HepG2 (cell line): ENCODE measurements at regions not wholly inside any gene's neighbourhood (a gene's known extent, or its start where the extent isn't known, plus 50 kb on each side); places are given as distances from the start of the nearest gene placed in this dataset.
"Not testable (repeated sequence)": the region's sequence is repeated elsewhere in the genome, so short reads cannot be mapped to it uniquely, and the experiment has no call there.

ENCODE experiments used
- ATAC-seq: fragments of 200-7000 bp; cut with Tn5 transposase; 3 replicates; pipeline ENCODE4 v1.9.1; 2020; ENCODE audit warnings: mild to moderate bottlenecking, moderate library complexity
- BruUV-seq: library from RNA; stranded (reverse); fragments of 400-500 nt; replicated peaks from 2 replicates; lab custom pipeline; 2021; lab: Mats Ljungman, UMichigan
- CTCF ChIA-PET: fragments of 300-600 bp; formaldehyde crosslinking; extraction: SDS; loops from one replicate; lab custom pipeline; 2021; ENCODE audit warnings: low total read pairs, inconsistent platforms, low intra/inter-chr PET ratio; lab: Yijun Ruan, JAX
- POLR2A ChIA-PET: fragments of 350-600 bp; sonication (Branson Sonifier 250); formaldehyde crosslinking; loops from one replicate; lab custom pipeline; 2020; ENCODE audit warnings: antibody characterized with exemption, inconsistent platforms; lab: Yijun Ruan, JAX
- DNase-seq: peaks from one replicate; pipeline ENCODE4 v3.0.0-alpha.2; 2015; ENCODE audit warnings: low spot score
- FAIRE-seq: peaks from 3 replicates; lab custom pipeline; 2011; peaks lifted over from hg19 to GRCh38; lab: Jason Lieb, UNC
- H2AFZ ChIP-seq: one replicate; pipeline ENCODE4 v1.6.1; 2011; ENCODE audit warnings: low read length, inconsistent platforms
- H3K27ac ChIP-seq: fragments of 300-600 bp; 3 replicates; pipeline ENCODE4 v1.8.0; 2011; ENCODE audit warnings: mixed run types, mild to moderate bottlenecking, mixed read lengths, low read length, inconsistent platforms; ENCODE audit not compliant: insufficient read depth; ENCODE audit errors: extremely low read length
- H3K27me3 ChIP-seq, 2 experiments: fragments of 200-600 bp in 1 of 2; 2 replicates in 1 of 2; 3 replicates in 1 of 2; pipeline versions ENCODE4 v1.6.0 to v1.8.0; 2011; ENCODE audit warnings: low read length in 2 of 2, mild to moderate bottlenecking in 2 of 2, moderate library complexity in 2 of 2, inconsistent platforms in 1 of 2; ENCODE audit not compliant: insufficient read depth in 2 of 2, control insufficient read depth in 1 of 2
- H3K36me3 ChIP-seq, 2 experiments: fragments of 200-600 bp in 1 of 2; replicated peaks in 1 of 2; 2 replicates in 1 of 2; 3 replicates in 1 of 2; pipeline versions ENCODE4 v1.5.1 to v1.8.0; 2011; ENCODE audit warnings: low read length in 2 of 2, inconsistent platforms in 1 of 2; ENCODE audit not compliant: insufficient read depth in 2 of 2, control insufficient read depth in 1 of 2
- H3K4me1 ChIP-seq: 2 replicates; pipeline ENCODE4 v1.5.1; 2012; ENCODE audit warnings: low read length, inconsistent platforms; ENCODE audit not compliant: insufficient read depth
- H3K4me2 ChIP-seq: 2 replicates; pipeline ENCODE4 v1.6.0; 2011; ENCODE audit warnings: low read depth, low read length, inconsistent platforms
- H3K4me3 ChIP-seq, 3 experiments: fragments of 200-600 bp in 1 of 3; sonication (generic), shearing (Covaris generic) in 1 of 3; replicated peaks in 1 of 3; 2 replicates each; pipeline ENCODE4 v1.5.1; 2011 to 2016; ENCODE audit warnings: low read length in 3 of 3, inconsistent platforms in 2 of 3, low read depth in 2 of 3, mild to moderate bottlenecking in 2 of 3, control low read depth in 1 of 3, mixed read lengths in 1 of 3; ENCODE audit not compliant: insufficient read depth in 1 of 3
- H3K79me2 ChIP-seq: one replicate; pipeline ENCODE4 v1.6.1; 2011; ENCODE audit warnings: low read length, inconsistent platforms; ENCODE audit not compliant: insufficient read depth
- H3K9ac ChIP-seq: 2 replicates; pipeline ENCODE4 v1.6.0; 2011; ENCODE audit warnings: mild to moderate bottlenecking, low read depth, low read length, inconsistent platforms; ENCODE audit not compliant: insufficient read depth
- H3K9me3 ChIP-seq: 2 replicates; pipeline ENCODE4 v1.5.1; 2012; ENCODE audit warnings: mild to moderate bottlenecking, low read length
- H4K20me1 ChIP-seq: 2 replicates; pipeline ENCODE4 v1.6.0; 2011; ENCODE audit warnings: inconsistent platforms, mild to moderate bottlenecking, low read length, moderate library complexity; ENCODE audit not compliant: insufficient read depth
- CEBPG ChIP-seq: IDR thresholded peaks from 2 replicates; pipeline ENCODE4 v1.6.1; 2016
- YEATS4 ChIP-seq: sonication (generic); formaldehyde crosslinking; IDR thresholded peaks from 2 replicates; pipeline ENCODE4 v1.4.0; 2020; ENCODE audit warnings: missing genetic modification reagents, borderline replicate concordance
- ZNF629 ChIP-seq: sonication (generic); formaldehyde crosslinking; conservative IDR thresholded peaks from 2 replicates; pipeline ENCODE4 v1.5.0; 2020; ENCODE audit warnings: missing genetic modification reagents
- WGBS: methylation state at CpG from one replicate; pipeline ENCODE4 v1.1.6; 2017; ENCODE audit warnings: low lambda C conversion rate; 5-methylcytosine and 5-hydroxymethylcytosine counted together
- in situ Hi-C: cut with HindIII; loops from 2 replicates; pipeline ENCODE4 v1.10.0; 2017; ENCODE audit warnings: low pct_unique_long_range_greater_than_20kb; ENCODE audit not compliant: extremely low pct_ligation_motif_present
- intact Hi-C: fragments of 100-400 bp; cut with micrococcal nuclease; formaldehyde crosslinking; loops from one replicate; pipeline ENCODE4 v1.10.0; 2022; ENCODE audit not compliant: unreplicated experiment
- TF ChIP-seq, protein P1 (sequence below): sonication (generic); formaldehyde crosslinking; IDR thresholded peaks from 2 replicates; pipeline ENCODE4 v1.5.1; 2020; ENCODE audit warnings: mild to moderate bottlenecking, missing genetic modification reagents, moderate library complexity

DNA sequence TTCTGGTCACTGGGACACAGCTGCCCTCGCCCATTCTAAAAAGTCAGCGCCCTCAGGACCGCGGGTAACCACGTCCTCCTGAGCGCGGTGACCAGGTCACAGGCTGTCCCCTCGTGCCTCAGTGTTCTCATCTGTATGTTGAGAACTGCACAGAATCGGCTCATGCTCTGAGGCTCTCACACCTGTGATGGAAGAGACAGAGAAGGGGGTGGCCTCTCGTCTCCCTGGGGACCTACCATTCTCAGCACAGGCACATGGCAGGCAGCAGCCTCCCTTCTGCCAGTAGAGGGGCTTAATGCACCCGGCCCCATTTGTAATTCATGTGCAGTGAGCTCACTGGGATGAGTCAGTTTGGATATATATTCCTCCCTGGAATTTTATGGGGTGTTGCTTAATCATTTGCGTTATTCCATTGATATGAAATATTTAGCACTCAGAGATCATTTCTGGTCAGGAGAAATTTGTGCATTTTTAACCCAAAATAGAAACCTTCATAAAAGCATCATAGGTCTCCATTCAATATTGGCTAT lies 51.9 kb upstream of the ROPN1B start:
- H3K27me3 ChIP-seq, H4K20me1 ChIP-seq, H3K79me2 ChIP-seq, FAIRE-seq, H3K9me3 ChIP-seq, in situ Hi-C loops, CTCF ChIA-PET, H3K4me1 ChIP-seq, H3K36me3 ChIP-seq, intact Hi-C loops, POLR2A ChIA-PET, ATAC-seq: not testable (repeated sequence)
- WGBS = 8% methylated on average over 2 of the region's 12 CpGs
- H3K4me3 ChIP-seq = peak overlapping the region; percentile 56 to 73 (median 63); a peak in 5 of 6 replicates
- DNase-seq = peak; percentile 27
- peak overlapping the region; percentile 71 for H3K27ac ChIP-seq
- peak overlapping the region; percentile 78 for H3K4me2 ChIP-seq
- peak overlapping the region; percentile 72 for H3K9ac ChIP-seq
- TSS peak; percentile 76 for BruUV-seq
- TF ChIP-seq YEATS4 (CRISPR knock-in tag) = peak; percentile 23; the same call in 1 of the 2 replicates
- TF ChIP-seq ZNF629 (CRISPR knock-in tag) = peak; percentile 64
- TF ChIP-seq, protein P1, sequence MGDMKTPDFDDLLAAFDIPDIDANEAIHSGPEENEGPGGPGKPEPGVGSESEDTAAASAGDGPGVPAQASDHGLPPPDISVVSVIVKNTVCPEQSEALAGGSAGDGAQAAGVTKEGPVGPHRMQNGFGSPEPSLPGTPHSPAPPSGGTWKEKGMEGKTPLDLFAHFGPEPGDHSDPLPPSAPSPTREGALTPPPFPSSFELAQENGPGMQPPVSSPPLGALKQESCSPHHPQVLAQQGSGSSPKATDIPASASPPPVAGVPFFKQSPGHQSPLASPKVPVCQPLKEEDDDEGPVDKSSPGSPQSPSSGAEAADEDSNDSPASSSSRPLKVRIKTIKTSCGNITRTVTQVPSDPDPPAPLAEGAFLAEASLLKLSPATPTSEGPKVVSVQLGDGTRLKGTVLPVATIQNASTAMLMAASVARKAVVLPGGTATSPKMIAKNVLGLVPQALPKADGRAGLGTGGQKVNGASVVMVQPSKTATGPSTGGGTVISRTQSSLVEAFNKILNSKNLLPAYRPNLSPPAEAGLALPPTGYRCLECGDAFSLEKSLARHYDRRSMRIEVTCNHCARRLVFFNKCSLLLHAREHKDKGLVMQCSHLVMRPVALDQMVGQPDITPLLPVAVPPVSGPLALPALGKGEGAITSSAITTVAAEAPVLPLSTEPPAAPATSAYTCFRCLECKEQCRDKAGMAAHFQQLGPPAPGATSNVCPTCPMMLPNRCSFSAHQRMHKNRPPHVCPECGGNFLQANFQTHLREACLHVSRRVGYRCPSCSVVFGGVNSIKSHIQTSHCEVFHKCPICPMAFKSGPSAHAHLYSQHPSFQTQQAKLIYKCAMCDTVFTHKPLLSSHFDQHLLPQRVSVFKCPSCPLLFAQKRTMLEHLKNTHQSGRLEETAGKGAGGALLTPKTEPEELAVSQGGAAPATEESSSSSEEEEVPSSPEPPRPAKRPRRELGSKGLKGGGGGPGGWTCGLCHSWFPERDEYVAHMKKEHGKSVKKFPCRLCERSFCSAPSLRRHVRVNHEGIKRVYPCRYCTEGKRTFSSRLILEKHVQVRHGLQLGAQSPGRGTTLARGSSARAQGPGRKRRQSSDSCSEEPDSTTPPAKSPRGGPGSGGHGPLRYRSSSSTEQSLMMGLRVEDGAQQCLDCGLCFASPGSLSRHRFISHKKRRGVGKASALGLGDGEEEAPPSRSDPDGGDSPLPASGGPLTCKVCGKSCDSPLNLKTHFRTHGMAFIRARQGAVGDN = 0 out of 2 replicates have a peak, but pooled peaks have one; percentile 34
- 0 out of 2 replicates have a peak, but pooled peaks have one; percentile 5 for TF ChIP-seq CEBPG
- peak overlapping the region; percentile 16 for H2AFZ ChIP-seq

DNA sequence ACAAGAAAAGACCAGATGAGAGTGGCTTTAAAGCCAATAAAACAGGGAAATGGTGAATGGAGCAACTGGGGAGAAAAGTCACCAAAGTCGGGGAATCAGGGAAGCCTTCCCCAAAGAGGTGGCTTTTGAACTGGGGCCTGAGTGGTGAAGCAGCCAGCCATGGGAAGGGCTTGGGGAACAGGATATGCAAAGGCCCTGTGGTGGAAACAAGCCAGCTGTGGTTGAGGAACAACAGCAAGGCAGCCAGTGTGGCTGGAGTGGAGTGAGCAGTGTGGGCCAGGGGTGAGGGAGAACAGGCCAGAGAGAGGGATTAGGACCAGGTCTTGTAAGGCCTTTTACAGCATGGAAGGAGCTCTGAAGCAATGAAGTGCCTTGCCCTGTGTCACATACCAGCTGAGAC lies 51.0 kb upstream of the ROPN1B start:
- H2AFZ ChIP-seq, CTCF ChIA-PET, H4K20me1 ChIP-seq, H3K27ac ChIP-seq, H3K9ac ChIP-seq, H3K79me2 ChIP-seq, DNase-seq, H3K4me1 ChIP-seq, H3K4me2 ChIP-seq, BruUV-seq, H3K27me3 ChIP-seq, H3K36me3 ChIP-seq, H3K9me3 ChIP-seq, POLR2A ChIA-PET, intact Hi-C loops, in situ Hi-C loops, H3K4me3 ChIP-seq, FAIRE-seq, ATAC-seq: not testable (repeated sequence)
- 78% methylated on average over 1 of the region's 1 CpG for WGBS
